GM13976 (cell line): ENCODE measurements at regions not wholly inside any gene's neighbourhood (a gene's known extent, or its start where the extent isn't known, plus 50 kb on each side); places are given as distances from the start of the nearest gene placed in this dataset.

Source experiments
- DNase-seq: peaks from one replicate; pipeline ENCODE4 v3.0.0; 2012; ENCODE audit warnings: low spot score
- CTCF ChIP-seq: IDR thresholded peaks from 2 replicates; pipeline ENCODE4 v1.5.1; 2012; ENCODE audit warnings: borderline replicate concordance, mild to moderate bottlenecking; ENCODE audit not compliant: insufficient read depth; ENCODE audit errors: extremely low read depth, missing control alignments, control extremely low read depth
- in situ Hi-C: fragments of 300-500 bp; cut with MboI; formaldehyde crosslinking; loops from one replicate; pipeline ENCODE4 v1.12.0; 2022; ENCODE audit warnings: low sequenced_read_pairs, mixed read lengths, inconsistent platforms; ENCODE audit not compliant: unreplicated experiment

GRCh38 chr5:110846398-110847001, 107.7 kb downstream of the SLC25A46 start:
- DNase-seq: no peak
- no peak for TF ChIP-seq CTCF
- in situ Hi-C loops: no loop called here

- DNase-seq: no peak
- TF ChIP-seq CTCF: no peak
- in situ Hi-C loops: no loop called here
These were observed 112.5 kb downstream of the SLC25A46 start for GRCh38 chr5:110851357-110851756.

GRCh38 chr5:110852053-110852452, 113.2 kb downstream of the SLC25A46 start:
- DNase-seq: no peak
- TF ChIP-seq CTCF: no peak
- in situ Hi-C loops: no loop called here

GRCh38 chr5:110852541-110852940, 113.7 kb downstream of the SLC25A46 start:
- no peak for TF ChIP-seq CTCF
- in situ Hi-C loops: no loop called here

GRCh38 chr5:110853267-110853666, 114.5 kb downstream of the SLC25A46 start:
- in situ Hi-C loops: no loop called here
- no peak for TF ChIP-seq CTCF
- DNase-seq: no peak

More at GRCh38 chr5:110852541-110852940, 113.7 kb downstream of the SLC25A46 start:
- no peak for DNase-seq

- no peak for DNase-seq
- in situ Hi-C loops: no loop called here
- no peak for TF ChIP-seq CTCF
These were observed 115.4 kb downstream of the SLC25A46 start for GRCh38 chr5:110854200-110854599.
